Tibial nerve (tissue), 4 donors: ENCODE measurements at regions not wholly inside any gene's neighbourhood (a gene's known extent, or its start where the extent isn't known, plus 50 kb on each side); places are given as distances from the start of the nearest gene placed in this dataset.

ENCODE experiments used
- EP300 ChIP-seq, 2 donors: sonication (generic); formaldehyde crosslinking; IDR thresholded peaks; one replicate each; pipeline ENCODE4 v1.6.1; 2017; ENCODE audit warnings: antibody characterized with exemption in 2 of 2, mild to moderate bottlenecking in 1 of 2
- POLR2A ChIP-seq, 2 donors: fragments of 450-650 bp; IDR thresholded peaks; one replicate each; pipeline ENCODE4 v1.6.1; 2017; ENCODE audit warnings: antibody characterized with exemption in 2 of 2, mild to moderate bottlenecking in 2 of 2, moderate library complexity in 2 of 2
- TF ChIP-seq, protein P1 (sequence below), 5 experiments: fragments of 200-600 bp in 3 of 5; fragments of 450-650 bp in 2 of 5; sonication (generic) in 3 of 5; IDR thresholded peaks; one replicate each; pipeline ENCODE4 v1.5.1; 2016 to 2019; ENCODE audit warnings: antibody characterized with exemption in 5 of 5, mild to moderate bottlenecking in 3 of 5, moderate library complexity in 2 of 5

DNA sequence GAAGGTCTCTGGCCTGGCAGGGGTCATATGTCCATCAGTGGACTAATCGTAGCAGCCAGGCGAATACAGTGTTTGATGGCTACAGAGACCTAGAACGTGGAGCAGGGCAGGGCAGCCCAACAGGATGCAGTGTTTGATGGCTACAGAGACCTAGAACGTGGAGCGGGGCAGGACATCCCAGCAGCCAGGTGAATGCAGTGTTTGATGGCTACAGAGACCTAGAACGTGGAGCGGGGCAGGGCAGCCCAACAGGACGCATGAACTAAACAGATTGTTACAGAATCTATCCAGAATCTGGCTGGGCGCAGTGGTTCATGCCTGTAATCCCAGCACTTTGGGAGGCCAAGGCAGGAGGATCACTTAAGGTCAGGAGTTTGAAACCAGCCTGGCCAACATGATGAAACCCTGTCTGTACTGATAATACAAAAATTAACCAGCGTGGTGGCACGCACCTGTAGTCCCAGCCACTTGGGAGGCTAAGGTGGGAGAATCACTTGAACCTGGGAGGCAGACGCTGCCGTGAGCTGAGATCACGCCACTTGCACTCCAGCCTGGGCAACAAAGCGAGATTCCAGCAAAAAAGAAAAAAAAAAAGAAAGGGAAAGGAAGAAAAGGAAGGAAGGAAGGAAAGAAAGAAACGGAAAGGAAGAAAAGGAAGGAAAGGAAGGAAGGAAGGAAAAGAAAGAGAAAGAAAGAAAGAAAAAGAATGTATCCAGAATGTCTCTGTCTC is 65.2 kb upstream of the RPH3AL start:
- TF ChIP-seq, protein P1, sequence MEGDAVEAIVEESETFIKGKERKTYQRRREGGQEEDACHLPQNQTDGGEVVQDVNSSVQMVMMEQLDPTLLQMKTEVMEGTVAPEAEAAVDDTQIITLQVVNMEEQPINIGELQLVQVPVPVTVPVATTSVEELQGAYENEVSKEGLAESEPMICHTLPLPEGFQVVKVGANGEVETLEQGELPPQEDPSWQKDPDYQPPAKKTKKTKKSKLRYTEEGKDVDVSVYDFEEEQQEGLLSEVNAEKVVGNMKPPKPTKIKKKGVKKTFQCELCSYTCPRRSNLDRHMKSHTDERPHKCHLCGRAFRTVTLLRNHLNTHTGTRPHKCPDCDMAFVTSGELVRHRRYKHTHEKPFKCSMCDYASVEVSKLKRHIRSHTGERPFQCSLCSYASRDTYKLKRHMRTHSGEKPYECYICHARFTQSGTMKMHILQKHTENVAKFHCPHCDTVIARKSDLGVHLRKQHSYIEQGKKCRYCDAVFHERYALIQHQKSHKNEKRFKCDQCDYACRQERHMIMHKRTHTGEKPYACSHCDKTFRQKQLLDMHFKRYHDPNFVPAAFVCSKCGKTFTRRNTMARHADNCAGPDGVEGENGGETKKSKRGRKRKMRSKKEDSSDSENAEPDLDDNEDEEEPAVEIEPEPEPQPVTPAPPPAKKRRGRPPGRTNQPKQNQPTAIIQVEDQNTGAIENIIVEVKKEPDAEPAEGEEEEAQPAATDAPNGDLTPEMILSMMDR (IDR thresholded peaks at IDR 0.05), result no peak
- TF ChIP-seq POLR2A (IDR thresholded peaks at IDR 0.05) (no peak), EP300 (IDR thresholded peaks at IDR 0.05) (no peak)
